ENCODE measurements at regions not wholly inside any gene's neighbourhood (a gene's known extent, or its start where the extent isn't known, plus 50 kb on each side); places are given as distances from the start of the nearest gene placed in this dataset.
"Not testable (repeated sequence)": the region's sequence is repeated elsewhere in the genome, so short reads cannot be mapped to it uniquely, and the experiment has no call there.

GRCh38 chr18:71370095-71370494, 1081.2 kb downstream of the SOCS6 start:
- Histone ChIP-seq H3K36me3 (replicated peaks in 1 of 2; ENCODE audit: insufficient read depth in 1 of 2, low read depth in 2 of 2) (no peaks in the 10 kb centered on the region), H3K9me3 (no peaks in the 10 kb centered on the region), H3K4me3 (no peak overlapping the region), H3K27me3 (no peaks in the 10 kb centered on the region), H3K27ac (no peak overlapping the region), H3K4me1 (no peaks in the 10 kb centered on the region)
- DNase-seq (no peak), ATAC-seq (no peak)
- 63 to 68% methylated on average over 2 of the region's 2 CpGs for WGBS, 2 donors
- intact Hi-C loops (cut with DNase I): no loop called here
- no peak for TF ChIP-seq POLR2A (IDR thresholded peaks at IDR 0.05)

- DNase-seq (no peak), ATAC-seq (no peak)
- Histone ChIP-seq H3K36me3 (replicated peaks in 1 of 2; ENCODE audit: insufficient read depth in 1 of 2, low read depth in 2 of 2) (no peaks in the 10 kb centered on the region), H3K9me3 (no peaks in the 10 kb centered on the region), H3K4me3 (no peak overlapping the region), H3K27me3 (no peaks in the 10 kb centered on the region), H3K4me1 (no peaks in the 10 kb centered on the region), H3K27ac (no peak overlapping the region)
- WGBS, 2 donors: 67 to 73% methylated on average over 4 of the region's 4 CpGs
- TF ChIP-seq CTCF (IDR thresholded peaks at IDR 0.05): no peak
- no peak for TF ChIP-seq POLR2A (IDR thresholded peaks at IDR 0.05)
- intact Hi-C loops (cut with DNase I): no loop called here
Observed at GRCh38 chr18:71362140-71362539, 1073.3 kb downstream of the SOCS6 start.

- H3K27me3 ChIP-seq; H3K4me3 ChIP-seq; DNase-seq; ATAC-seq; H3K36me3 ChIP-seq (replicated peaks in 1 of 2; ENCODE audit: insufficient read depth in 1 of 2, low read depth in 2 of 2); H3K27ac ChIP-seq; H3K9me3 ChIP-seq; H3K4me1 ChIP-seq; intact Hi-C loops (cut with DNase I): not testable (repeated sequence)
- WGBS, 2 donors: 64 to 79% methylated on average over 3 of the region's 3 CpGs
Observed at GRCh38 chr18:71355599-71355998, 1066.8 kb downstream of the SOCS6 start.

- TF ChIP-seq CTCF (IDR thresholded peaks at IDR 0.05) (no peak), POLR2A (IDR thresholded peaks at IDR 0.05) (no peak)
- no peaks in the 10 kb centered on the region for H3K36me3 ChIP-seq (replicated peaks in 1 of 2; ENCODE audit: insufficient read depth in 1 of 2, low read depth in 2 of 2)
- H3K27ac ChIP-seq: no peak overlapping the region
- no peaks in the 10 kb centered on the region for H3K9me3 ChIP-seq
- H3K4me1 ChIP-seq: no peaks in the 10 kb centered on the region
- ATAC-seq (no peak), DNase-seq (no peak)
- 72 to 91% methylated on average over 1 of the region's 1 CpG for WGBS, 2 donors
- no peaks in the 10 kb centered on the region for H3K27me3 ChIP-seq
- intact Hi-C loops (cut with DNase I): no loop called here
- no peak overlapping the region for H3K4me3 ChIP-seq
Observed at GRCh38 chr18:71352618-71353017, 1063.8 kb downstream of the SOCS6 start.

GRCh38 chr18:71336576-71337210, 1047.8 kb downstream of the SOCS6 start:
- Histone ChIP-seq H3K27ac (no peak overlapping the region), H3K4me1 (no peaks in the 10 kb centered on the region), H3K27me3 (no peaks in the 10 kb centered on the region), H3K36me3 (replicated peaks in 1 of 2; ENCODE audit: insufficient read depth in 1 of 2, low read depth in 2 of 2) (no peaks in the 10 kb centered on the region), H3K4me3 (no peak overlapping the region), H3K9me3 (no peaks in the 10 kb centered on the region)
- ATAC-seq (no peak), DNase-seq (no peak)
- intact Hi-C loops (cut with DNase I): no loop called here
- 49 to 53% methylated on average over 6 of the region's 6 CpGs for WGBS, 2 donors
- TF ChIP-seq POLR2A (IDR thresholded peaks at IDR 0.05) (no peak), CTCF (IDR thresholded peaks at IDR 0.05) (no peak)

- intact Hi-C loops (cut with DNase I): no loop called here
- Histone ChIP-seq H3K4me3 (no peak overlapping the region), H3K4me1 (no peaks in the 10 kb centered on the region), H3K9me3 (no peaks in the 10 kb centered on the region), H3K27ac (no peak overlapping the region), H3K27me3 (no peaks in the 10 kb centered on the region), H3K36me3 (replicated peaks in 1 of 2; ENCODE audit: insufficient read depth in 1 of 2, low read depth in 2 of 2) (no peaks in the 10 kb centered on the region)
- no peak for DNase-seq
- ATAC-seq: no peak
- no peak for TF ChIP-seq CTCF (IDR thresholded peaks at IDR 0.05)
- TF ChIP-seq POLR2A (IDR thresholded peaks at IDR 0.05): no peak
- 63 to 72% methylated on average over 2 of the region's 2 CpGs for WGBS, 2 donors
Observed at GRCh38 chr18:71329563-71329962, 1040.7 kb downstream of the SOCS6 start.
